ENCODE measurements at regions not wholly inside any gene's neighbourhood (a gene's known extent, or its start where the extent isn't known, plus 50 kb on each side); places are given as distances from the start of the nearest gene placed in this dataset.
"Not testable (repeated sequence)": the region's sequence is repeated elsewhere in the genome, so short reads cannot be mapped to it uniquely, and the experiment has no call there.

- Histone ChIP-seq H3K4me2 (ENCODE audit: low read length) (no peak overlapping the region), H3F3A (ENCODE audit: insufficient read depth, low read length) (no peaks in the 10 kb centered on the region), H3K9me3 (ENCODE audit: low read length) (no peaks in the 10 kb centered on the region), H2AFZ (ENCODE audit: low read length) (no peak overlapping the region), H3K36me3 (ENCODE audit: insufficient read depth, low read length) (no peaks in the 10 kb centered on the region), H3K27me3 (ENCODE audit: insufficient read depth, low read length) (no peaks in the 10 kb centered on the region), H3K4me1 (ENCODE audit: insufficient read depth, low read length, severe bottlenecking) (no peaks in the 10 kb centered on the region), H3K79me2 (ENCODE audit: insufficient read depth, low read length) (no peaks in the 10 kb centered on the region), H3K9ac (ENCODE audit: low read length) (no peak overlapping the region), H3K9me2 (ENCODE audit: low read depth, low read length) (no peaks in the 10 kb centered on the region), H3K4me3 (ENCODE audit: low read depth, low read length, poor library complexity, severe bottlenecking) (no peak overlapping the region), H3K27ac (ENCODE audit: low read depth, low read length, poor library complexity, severe bottlenecking) (no peak overlapping the region), H4K20me1 (ENCODE audit: insufficient read depth, low read length) (no peaks in the 10 kb centered on the region)
- TF ChIP-seq CTCF (IDR thresholded peaks at IDR 0.05; ENCODE audit: low read length) (no peak), EZH2 (IDR thresholded peaks at IDR 0.05; ENCODE audit: borderline replicate concordance, low read length) (no peak)
These were observed 133.5 kb upstream of the CADM1 start for GRCh38 chr11:115637599-115638241.

- Histone ChIP-seq H3F3A (ENCODE audit: insufficient read depth, low read length) (no peaks in the 10 kb centered on the region), H3K9me3 (ENCODE audit: low read length) (no peaks in the 10 kb centered on the region), H4K20me1 (ENCODE audit: insufficient read depth, low read length) (no peaks in the 10 kb centered on the region), H3K4me3 (ENCODE audit: low read depth, low read length, poor library complexity, severe bottlenecking) (no peak overlapping the region), H3K9me2 (ENCODE audit: low read depth, low read length) (no peaks in the 10 kb centered on the region), H3K4me2 (ENCODE audit: low read length) (no peak overlapping the region), H3K27me3 (ENCODE audit: insufficient read depth, low read length) (no peaks in the 10 kb centered on the region), H3K27ac (ENCODE audit: low read depth, low read length, poor library complexity, severe bottlenecking) (no peak overlapping the region), H3K79me2 (ENCODE audit: insufficient read depth, low read length) (no peaks in the 10 kb centered on the region), H3K9ac (ENCODE audit: low read length) (no peak overlapping the region), H3K4me1 (ENCODE audit: insufficient read depth, low read length, severe bottlenecking) (no peaks in the 10 kb centered on the region), H2AFZ (ENCODE audit: low read length) (no peak overlapping the region), H3K36me3 (ENCODE audit: insufficient read depth, low read length) (no peaks in the 10 kb centered on the region)
- TF ChIP-seq CTCF (IDR thresholded peaks at IDR 0.05; ENCODE audit: low read length) (no peak), EZH2 (IDR thresholded peaks at IDR 0.05; ENCODE audit: borderline replicate concordance, low read length) (no peak)
These were observed 132.7 kb upstream of the CADM1 start for GRCh38 chr11:115636753-115637527.

GRCh38 chr11:115633977-115634376, 129.8 kb upstream of the CADM1 start:
- H3K4me1 ChIP-seq (ENCODE audit: insufficient read depth, low read length, severe bottlenecking); H2AFZ ChIP-seq (ENCODE audit: low read length); H3K9me3 ChIP-seq (ENCODE audit: low read length); H3K27me3 ChIP-seq (ENCODE audit: insufficient read depth, low read length); H3K9ac ChIP-seq (ENCODE audit: low read length); H3K36me3 ChIP-seq (ENCODE audit: insufficient read depth, low read length); H3K4me2 ChIP-seq (ENCODE audit: low read length); H4K20me1 ChIP-seq (ENCODE audit: insufficient read depth, low read length); H3K9me2 ChIP-seq (ENCODE audit: low read depth, low read length); H3F3A ChIP-seq (ENCODE audit: insufficient read depth, low read length); H3K79me2 ChIP-seq (ENCODE audit: insufficient read depth, low read length); H3K27ac ChIP-seq (ENCODE audit: low read depth, low read length, poor library complexity, severe bottlenecking); H3K4me3 ChIP-seq (ENCODE audit: low read depth, low read length, poor library complexity, severe bottlenecking): not testable (repeated sequence)

Measured in OCI-LY1 (cell line).